HCT116 (cell line): ENCODE measurements at regions not wholly inside any gene's neighbourhood (a gene's known extent, or its start where the extent isn't known, plus 50 kb on each side); places are given as distances from the start of the nearest gene placed in this dataset.

Experiments used
- ATAC-seq: fragments of 200-7000 bp; cut with Tn5 transposase; 2 replicates; pipeline ENCODE4 v1.9.1; 2020; ENCODE audit warnings: mild to moderate bottlenecking, moderate library complexity
- BruUV-seq: library from RNA; stranded (reverse); fragments of 400-500 nt; replicated peaks from 2 replicates; lab custom pipeline; 2021; lab: Mats Ljungman, UMichigan
- CTCF ChIA-PET: fragments of 300-600 bp; sonication (Branson Sonifier 250); formaldehyde crosslinking; loops from one replicate; lab custom pipeline; 2021; ENCODE audit warnings: antibody characterized with exemption; lab: Charles Lee
- POLR2A ChIA-PET: fragments of 300-600, 350-600 bp; sonication (Branson Sonifier 250); formaldehyde crosslinking; loops from one replicate; lab custom pipeline; 2021; ENCODE audit warnings: antibody characterized with exemption; lab: Charles Lee
- RAD21 ChIA-PET, 2 experiments: fragments of 300-600 bp; sonication (Branson Sonifier 250); formaldehyde crosslinking; loops; one replicate each; lab custom pipeline; 2023; ENCODE audit warnings: low total read pairs in 2 of 2; ENCODE audit not compliant: uncharacterized antibody in 2 of 2, unreplicated experiment in 2 of 2, low non-redundant PET in 1 of 2; lab: Charles Lee
- DNase-seq: peaks from one replicate; pipeline ENCODE4 v3.0.0-alpha.2; 2010; ENCODE audit warnings: low read depth, low spot score
- H2AFZ ChIP-seq: fragments of 200-600 bp; shearing (Covaris generic), sonication (generic); 2 replicates; pipeline ENCODE4 v1.6.1; 2017; ENCODE audit warnings: low read depth, mixed run types, mixed read lengths, antibody characterized with exemption, low read length; ENCODE audit not compliant: poor library complexity, severe bottlenecking
- H3K27ac ChIP-seq: 2 replicates; pipeline ENCODE4 v1.5.1; 2012; ENCODE audit warnings: low read depth, low read length
- H3K27me3 ChIP-seq: fragments of 200-600 bp; sonication (generic); 2 replicates; pipeline ENCODE4 v1.6.1; 2016; ENCODE audit warnings: mixed run types, low read length, mixed read lengths; ENCODE audit not compliant: insufficient read depth
- H3K36me3 ChIP-seq, 2 experiments: fragments of 200-500 bp in 1 of 2; fragments of 200-600 bp in 1 of 2; sonication (Bioruptor generic) in 1 of 2; sonication (generic) in 1 of 2; 2 replicates each; pipeline versions ENCODE4 v1.5.1 to v1.6.1; 2014 to 2016; ENCODE audit warnings: low read length in 2 of 2, inconsistent platforms in 1 of 2, mixed read lengths in 1 of 2, mixed run types in 1 of 2; ENCODE audit not compliant: insufficient read depth in 2 of 2, control insufficient read depth in 1 of 2
- H3K4me1 ChIP-seq, 2 experiments: fragments of 200-600 bp in 1 of 2; sonication (generic) in 1 of 2; 2 replicates each; pipeline versions ENCODE4 v1.5.1 to v1.6.1; 2012 to 2017; ENCODE audit warnings: low read length in 2 of 2, inconsistent platforms in 1 of 2, mild to moderate bottlenecking in 1 of 2, mixed read lengths in 1 of 2, mixed run types in 1 of 2, moderate library complexity in 1 of 2; ENCODE audit not compliant: insufficient read depth in 2 of 2, control insufficient read depth in 1 of 2
- H3K4me2 ChIP-seq: fragments of 200-600 bp; sonication (generic); 2 replicates; pipeline ENCODE4 v1.6.1; 2017; ENCODE audit warnings: mixed run types, low read length, mixed read lengths
- H3K4me3 ChIP-seq, 2 experiments: fragments of 200-600 bp in 1 of 2; sonication (generic) in 1 of 2; replicated peaks in 1 of 2; 2 replicates each; pipeline ENCODE4 v1.5.1; 2011 to 2016; ENCODE audit warnings: low read length in 2 of 2, control low read depth in 1 of 2, low read depth in 1 of 2, mild to moderate bottlenecking in 1 of 2, mixed read lengths in 1 of 2, mixed run types in 1 of 2
- H3K79me2 ChIP-seq: fragments of 200-600 bp; sonication (generic); 2 replicates; pipeline ENCODE4 v1.6.1; 2017; ENCODE audit warnings: mild to moderate bottlenecking, mixed run types, low read length, moderate library complexity, mixed read lengths; ENCODE audit not compliant: insufficient read depth
- H3K9ac ChIP-seq: fragments of 200-600 bp; sonication (generic); 2 replicates; pipeline ENCODE4 v1.6.1; 2016; ENCODE audit warnings: low read length, mixed read lengths
- H3K9me2 ChIP-seq: fragments of 200-600 bp; sonication (generic), shearing (Covaris generic); 2 replicates; pipeline ENCODE4 v1.6.1; 2017; ENCODE audit warnings: mixed run types, mild to moderate bottlenecking, moderate library complexity; ENCODE audit not compliant: insufficient read depth
- H3K9me3 ChIP-seq, 2 experiments: fragments of 200-500 bp in 1 of 2; fragments of 200-600 bp in 1 of 2; sonication (Bioruptor generic) in 1 of 2; sonication (generic) in 1 of 2; 2 replicates each; pipeline ENCODE4 v1.6.1; 2014 to 2017; ENCODE audit warnings: low read length in 2 of 2, mixed read lengths in 2 of 2, inconsistent platforms in 1 of 2, low read depth in 1 of 2, mild to moderate bottlenecking in 1 of 2, mixed run types in 1 of 2, moderate library complexity in 1 of 2; ENCODE audit not compliant: control insufficient read depth in 1 of 2, insufficient read depth in 1 of 2
- H4K20me1 ChIP-seq: fragments of 200-600 bp; sonication (generic), shearing (Covaris generic); 2 replicates; pipeline ENCODE4 v1.6.1; 2017; ENCODE audit warnings: mixed run types, mild to moderate bottlenecking, moderate library complexity; ENCODE audit not compliant: insufficient read depth
- CEBPB ChIP-seq: IDR thresholded peaks from 2 replicates; pipeline ENCODE4 v1.6.1; 2012; ENCODE audit warnings: low read depth
- EGR1 ChIP-seq: IDR thresholded peaks from 2 replicates; pipeline ENCODE4 v1.6.1; 2012; ENCODE audit warnings: low read depth
- FOSL1 ChIP-seq: IDR thresholded peaks from 2 replicates; pipeline ENCODE4 v1.6.1; 2012; ENCODE audit warnings: low read depth
- JUND ChIP-seq: IDR thresholded peaks from 2 replicates; pipeline ENCODE4 v1.6.1; 2012
- POLR2A ChIP-seq: IDR thresholded peaks from 2 replicates; pipeline ENCODE4 v1.7.0; 2011; ENCODE audit warnings: borderline replicate concordance; ENCODE audit not compliant: insufficient read depth, insufficient read length; ENCODE audit errors: extremely low read depth
- YY1 ChIP-seq: IDR thresholded peaks from 2 replicates; pipeline ENCODE4 v1.6.1; 2011; ENCODE audit warnings: low read length, low read depth, moderate library complexity, mild to moderate bottlenecking; ENCODE audit not compliant: insufficient replicate concordance; ENCODE audit errors: extremely low read depth
- ZBTB33 ChIP-seq: IDR thresholded peaks from 2 replicates; pipeline ENCODE4 v1.6.1; 2011; ENCODE audit warnings: mild to moderate bottlenecking, low read length, moderate library complexity; ENCODE audit not compliant: insufficient replicate concordance; ENCODE audit errors: extremely low read depth
- intact Hi-C: fragments of 100-400 bp; cut with micrococcal nuclease; formaldehyde crosslinking; loops from 2 replicates; pipeline ENCODE4 v1.10.0; 2022

- no peak for TF ChIP-seq ZBTB33
- no peak for TF ChIP-seq EGR1
- no peak for TF ChIP-seq CEBPB
- no peak for TF ChIP-seq POLR2A
- no peak for TF ChIP-seq YY1
- TF ChIP-seq FOSL1, result no peak
- TF ChIP-seq JUND, result no peak
Measured at GRCh38 chr14:27175489-27175888, 577.7 kb upstream of the NOVA1 start (continued).

- Histone ChIP-seq H2AFZ (no peak overlapping the region), H3K9me2 (no peaks in the 10 kb centered on the region), H3K4me1 (no peaks in the 10 kb centered on the region), H3K9me3 (peaks cover 0 to 49% of the 10 kb centered on the region in 2 experiments; a peak in 3 of 4 replicates), H3K27ac (no peak overlapping the region), H3K79me2 (no peaks in the 10 kb centered on the region), H4K20me1 (no peaks in the 10 kb centered on the region), H3K9ac (no peak overlapping the region), H3K36me3 (no peaks in the 10 kb centered on the region), H3K27me3 (no peaks in the 10 kb centered on the region), H3K4me2 (no peak overlapping the region), H3K4me3 (no peak overlapping the region)
- ChIA-PET CTCF (no interaction called here), RAD21 (no interaction called here)
- ATAC-seq (no peak), DNase-seq (no peak)
- BruUV-seq, result no TSS peak
- intact Hi-C loops, result no loop called here
- TF ChIP-seq ZBTB33, result no peak
- TF ChIP-seq, all 23 proteins: peak for 0
- POLR2A ChIA-PET, result no interaction called here
Measured at GRCh38 chr14:27181333-27181732, 583.5 kb upstream of the NOVA1 start.
